Psoas muscle (tissue), 7 donors: ENCODE measurements at regions not wholly inside any gene's neighbourhood (a gene's known extent, or its start where the extent isn't known, plus 50 kb on each side); places are given as distances from the start of the nearest gene placed in this dataset.

ENCODE experiments used
- ATAC-seq, 4 donors: fragments of 200-7000 bp; cut with Tn5 transposase; one replicate each; pipeline ENCODE4 v1.9.1; 2020; ENCODE audit warnings: moderate library complexity in 3 of 4, mild to moderate bottlenecking in 2 of 4
- DNase-seq, 2 donors: peaks; one replicate each; pipeline ENCODE4 v3.0.0-alpha.2; 2020
- H3K27ac ChIP-seq: fragments of 200-600 bp; one replicate; pipeline ENCODE4 v1.8.0; 2022
- H3K27me3 ChIP-seq, 3 donors: fragments of 200-600 bp in 1 of 3; one replicate each; pipeline versions ENCODE4 v1.6.1 to v1.8.0; 2013 to 2022; ENCODE audit warnings: low read length in 2 of 3, mild to moderate bottlenecking in 2 of 3, moderate library complexity in 1 of 3; ENCODE audit not compliant: insufficient read depth in 3 of 3
- H3K36me3 ChIP-seq, 2 donors: fragments of 200-600 bp in 1 of 2; one replicate each; pipeline versions ENCODE4 v1.6.1 to v1.8.0; 2013 to 2022; ENCODE audit warnings: low read depth in 1 of 2, mild to moderate bottlenecking in 1 of 2, moderate library complexity in 1 of 2; ENCODE audit not compliant: insufficient read depth in 1 of 2
- H3K4me1 ChIP-seq: fragments of 200-600 bp; one replicate; pipeline ENCODE4 v1.8.0; 2022
- H3K4me3 ChIP-seq: fragments of 200-600 bp; one replicate; pipeline ENCODE4 v1.8.0; 2022; ENCODE audit warnings: mild to moderate bottlenecking
- H3K9me3 ChIP-seq: fragments of 200-600 bp; one replicate; pipeline ENCODE4 v1.8.0; 2022
- WGBS, 3 donors: extraction: QIAGEN DNeasy Blood & Tissue Kit; methylation state at CpG; one replicate each; pipeline versions ENCODE4 v1.1.6 to v1.1.7; 2013; 5-methylcytosine and 5-hydroxymethylcytosine counted together
- intact Hi-C, 2 donors: fragments of 100-400 bp; cut with DNase I; formaldehyde crosslinking; loops; one replicate each; pipeline versions ENCODE4 v1.11.0 to v1.14.2; 2022
- TF ChIP-seq, protein P1 (sequence below): fragments of 200-600 bp; IDR thresholded peaks from one replicate; pipeline ENCODE4 v1.8.0; 2022; ENCODE audit warnings: antibody characterized with exemption
- donor health status: healthy with polysubstance abuse.
- donor health status: DM: no; HTN: no; CAD: no; lungs with moderate emphysema.
- donor health status: Bipolar disorder and iron deficiency.
- donor health status: healthy.
- donor health status: DM: yes; HTN: yes; CAD: no.
- donor health status: DM: no; HTN: no; CAD: no.
- donor health status: DM: yes; HTN: yes; CAD: no.

DNA sequence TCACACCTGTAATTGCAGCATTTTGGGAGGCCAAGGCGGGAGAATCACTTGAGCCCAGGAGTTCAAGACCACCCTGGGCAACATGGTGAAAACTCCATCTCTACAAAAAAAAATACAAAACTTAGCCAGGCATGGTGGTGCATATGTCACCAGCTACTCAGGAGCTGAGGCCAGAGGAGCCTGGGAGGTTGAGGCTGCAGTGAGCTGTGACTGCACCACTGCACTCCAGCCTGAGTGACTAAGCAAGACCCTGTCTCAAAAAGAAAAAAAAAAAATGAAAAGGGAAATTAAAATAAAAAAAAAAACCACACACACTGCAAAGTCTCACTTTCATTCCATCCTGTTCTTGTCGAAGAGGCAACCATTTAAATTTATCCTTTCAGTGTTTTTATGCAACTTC is 100.8 kb upstream of the PIAS1 start:
- Histone ChIP-seq H3K27me3 (no peaks in the 10 kb centered on the region), H3K36me3 (no peaks in the 10 kb centered on the region), H3K27ac (no peak overlapping the region), H3K4me1 (no peaks in the 10 kb centered on the region), H3K9me3 (no peaks in the 10 kb centered on the region), H3K4me3 (no peak overlapping the region)
- ATAC-seq (no peak), DNase-seq (no peak)
- TF ChIP-seq, protein P1, sequence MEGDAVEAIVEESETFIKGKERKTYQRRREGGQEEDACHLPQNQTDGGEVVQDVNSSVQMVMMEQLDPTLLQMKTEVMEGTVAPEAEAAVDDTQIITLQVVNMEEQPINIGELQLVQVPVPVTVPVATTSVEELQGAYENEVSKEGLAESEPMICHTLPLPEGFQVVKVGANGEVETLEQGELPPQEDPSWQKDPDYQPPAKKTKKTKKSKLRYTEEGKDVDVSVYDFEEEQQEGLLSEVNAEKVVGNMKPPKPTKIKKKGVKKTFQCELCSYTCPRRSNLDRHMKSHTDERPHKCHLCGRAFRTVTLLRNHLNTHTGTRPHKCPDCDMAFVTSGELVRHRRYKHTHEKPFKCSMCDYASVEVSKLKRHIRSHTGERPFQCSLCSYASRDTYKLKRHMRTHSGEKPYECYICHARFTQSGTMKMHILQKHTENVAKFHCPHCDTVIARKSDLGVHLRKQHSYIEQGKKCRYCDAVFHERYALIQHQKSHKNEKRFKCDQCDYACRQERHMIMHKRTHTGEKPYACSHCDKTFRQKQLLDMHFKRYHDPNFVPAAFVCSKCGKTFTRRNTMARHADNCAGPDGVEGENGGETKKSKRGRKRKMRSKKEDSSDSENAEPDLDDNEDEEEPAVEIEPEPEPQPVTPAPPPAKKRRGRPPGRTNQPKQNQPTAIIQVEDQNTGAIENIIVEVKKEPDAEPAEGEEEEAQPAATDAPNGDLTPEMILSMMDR: no peak
- intact Hi-C loops: no loop called here
- WGBS, 3 donors: 85 to 89% (median 87%) methylated on average over 2 of the region's 2 CpGs

DNA sequence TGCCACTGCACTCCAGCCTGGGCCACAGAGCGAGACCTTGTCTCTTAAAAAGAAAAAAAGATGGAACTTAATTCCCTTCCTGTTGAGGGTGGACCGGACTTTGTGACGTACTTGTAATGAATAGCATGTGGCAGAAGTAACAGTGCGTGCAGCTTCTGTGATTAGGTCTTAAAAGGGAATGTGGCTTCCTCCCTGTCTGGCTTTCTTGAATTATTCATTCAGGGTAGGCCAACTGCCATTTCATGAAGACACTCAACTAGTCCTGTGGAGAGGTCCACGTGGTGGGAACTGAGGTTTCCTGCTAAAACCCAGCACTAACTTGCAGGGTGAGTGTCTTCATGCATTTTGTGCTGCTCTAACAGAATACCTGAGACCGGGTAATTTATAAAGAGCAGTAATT is 98.9 kb upstream of the PIAS1 start:
- ATAC-seq: no peak
- intact Hi-C loops: no loop called here
- Histone ChIP-seq H3K4me1 (no peaks in the 10 kb centered on the region), H3K36me3 (no peaks in the 10 kb centered on the region), H3K27me3 (no peaks in the 10 kb centered on the region), H3K9me3 (no peaks in the 10 kb centered on the region), H3K4me3 (no peak overlapping the region), H3K27ac (no peak overlapping the region)
- TF ChIP-seq, protein P1: no peak
- 71 to 78% (median 76%) methylated on average over 6 of the region's 6 CpGs for WGBS, 3 donors
- DNase-seq: no peak

DNA sequence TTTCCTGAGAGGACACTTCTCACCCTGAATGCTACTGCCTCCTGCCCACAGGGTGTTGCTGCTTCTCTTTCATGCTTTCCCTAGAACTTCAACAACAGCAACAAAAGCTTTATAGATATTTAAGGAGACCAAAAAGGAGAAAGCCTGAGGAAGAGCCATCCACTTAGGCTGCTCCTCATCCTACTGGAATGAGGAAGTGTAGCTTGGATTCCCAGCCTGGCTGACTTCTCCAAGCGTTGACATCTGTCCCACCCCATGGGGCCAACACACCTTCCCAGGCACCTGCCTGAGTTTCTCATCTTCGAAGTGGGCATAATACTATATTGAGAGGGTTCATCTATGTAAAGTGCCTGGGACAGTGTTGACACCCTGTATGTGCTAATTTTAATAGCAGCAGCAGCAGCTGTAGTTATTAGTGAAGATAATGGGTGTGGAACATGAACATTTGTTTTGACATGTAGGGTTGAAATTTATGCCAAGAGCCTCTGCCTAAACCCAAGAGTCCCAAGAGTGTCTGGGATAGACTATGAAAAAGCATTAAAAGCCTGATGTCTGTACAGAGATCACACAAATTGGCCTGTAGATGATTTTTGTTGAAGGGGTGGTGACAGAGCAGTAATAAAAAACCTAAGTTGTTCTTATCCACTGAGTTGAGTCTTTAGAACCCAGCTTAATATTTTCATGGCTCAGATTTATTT is 96.5 kb upstream of the PIAS1 start:
- no peak overlapping the region for H3K27ac ChIP-seq

DNA sequence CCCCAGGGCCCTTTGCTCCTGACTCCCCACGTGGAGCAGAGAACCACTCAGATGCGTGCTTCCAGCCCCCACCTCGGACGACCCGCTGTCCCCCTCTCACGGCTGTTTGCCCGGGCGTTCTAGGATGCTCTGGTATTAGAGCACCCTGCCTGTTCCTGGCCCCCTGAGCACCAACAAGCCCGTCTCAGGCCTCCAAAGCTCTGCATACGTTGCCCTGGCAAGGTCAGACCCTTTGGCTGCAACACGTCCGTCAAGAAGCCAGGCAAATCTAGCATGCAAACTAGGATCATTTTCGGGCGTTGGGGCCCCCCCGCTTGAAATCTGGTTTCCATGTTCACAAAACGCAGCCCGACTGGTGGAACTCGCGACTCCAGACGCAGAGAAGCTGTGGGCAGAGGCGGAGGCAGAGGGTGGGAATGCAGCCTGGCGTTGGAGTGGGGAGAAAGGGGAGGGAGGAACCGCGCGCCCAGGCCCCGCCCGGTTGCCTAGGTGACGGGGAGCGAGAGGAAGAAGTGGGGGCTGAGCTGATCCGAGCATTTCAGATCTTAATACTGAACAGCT is 86.2 kb upstream of the PIAS1 start:
- Histone ChIP-seq H3K9me3 (no peaks in the 10 kb centered on the region), H3K27me3 (no peaks in the 10 kb centered on the region), H3K36me3 (no peaks in the 10 kb centered on the region), H3K4me3 (peak overlapping the region; percentile 49), H3K4me1 (no peaks in the 10 kb centered on the region), H3K27ac (no peak overlapping the region)
- 4 to 10% (median 8%) methylated on average over 27 to 30 of the region's 30 CpGs for whole genome bisulfite sequencing, 3 donors
- peak; percentile 75 to 82 for DNase-seq
- TF ChIP-seq, protein P1: no peak
- ATAC-seq: peak in 3 of 4 donors; percentile 62 to 85 (median 70)
- intact Hi-C loops: loop anchor here in 1 of 2 donors (10.0 kb wide), 1 partner anchor 67 kb away; no protein-coding TSS in a partner anchor

More for the DNA sequence above, 96.5 kb upstream of the PIAS1 start:
- Histone ChIP-seq H3K4me3 (no peak overlapping the region), H3K4me1 (no peaks in the 10 kb centered on the region), H3K36me3 (no peaks in the 10 kb centered on the region), H3K9me3 (no peaks in the 10 kb centered on the region), H3K27me3 (no peaks in the 10 kb centered on the region)
- DNase-seq: no peak
- no peak for ATAC-seq
- 30 to 52% (median 33%) methylated on average over 2 of the region's 2 CpGs for WGBS, 3 donors
- TF ChIP-seq, protein P1: no peak
- intact Hi-C loops: no loop called here
